ENCODE measurements at regions not wholly inside any gene's neighbourhood (a gene's known extent, or its start where the extent isn't known, plus 50 kb on each side); places are given as distances from the start of the nearest gene placed in this dataset.

- intact Hi-C loops (cut with DNase I; ENCODE audit: low total_unique reads): no loop called here
- Histone ChIP-seq H3K27me3 (replicated peaks in 1 of 7) (no peaks in the 10 kb centered on the region), H3K4me1 (no peaks in the 10 kb centered on the region), H3K4me3 (no peak overlapping the region), H3K9me3 (no peaks in the 10 kb centered on the region), H3K36me3 (no peaks in the 10 kb centered on the region), H3K27ac (no peak overlapping the region)
- 56 to 67% (median 60%) methylated on average over 2 of the region's 2 CpGs for WGBS, 5 donors
- no peak for TF ChIP-seq POLR2A (IDR thresholded peaks at IDR 0.05)
- TF ChIP-seq, protein P1, sequence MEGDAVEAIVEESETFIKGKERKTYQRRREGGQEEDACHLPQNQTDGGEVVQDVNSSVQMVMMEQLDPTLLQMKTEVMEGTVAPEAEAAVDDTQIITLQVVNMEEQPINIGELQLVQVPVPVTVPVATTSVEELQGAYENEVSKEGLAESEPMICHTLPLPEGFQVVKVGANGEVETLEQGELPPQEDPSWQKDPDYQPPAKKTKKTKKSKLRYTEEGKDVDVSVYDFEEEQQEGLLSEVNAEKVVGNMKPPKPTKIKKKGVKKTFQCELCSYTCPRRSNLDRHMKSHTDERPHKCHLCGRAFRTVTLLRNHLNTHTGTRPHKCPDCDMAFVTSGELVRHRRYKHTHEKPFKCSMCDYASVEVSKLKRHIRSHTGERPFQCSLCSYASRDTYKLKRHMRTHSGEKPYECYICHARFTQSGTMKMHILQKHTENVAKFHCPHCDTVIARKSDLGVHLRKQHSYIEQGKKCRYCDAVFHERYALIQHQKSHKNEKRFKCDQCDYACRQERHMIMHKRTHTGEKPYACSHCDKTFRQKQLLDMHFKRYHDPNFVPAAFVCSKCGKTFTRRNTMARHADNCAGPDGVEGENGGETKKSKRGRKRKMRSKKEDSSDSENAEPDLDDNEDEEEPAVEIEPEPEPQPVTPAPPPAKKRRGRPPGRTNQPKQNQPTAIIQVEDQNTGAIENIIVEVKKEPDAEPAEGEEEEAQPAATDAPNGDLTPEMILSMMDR (IDR thresholded peaks at IDR 0.05 in 8 of 11, conservative IDR thresholded peaks at IDR 0.05 in 3 of 11): no peak
- no peak for TF ChIP-seq POLR2AphosphoS5 (IDR thresholded peaks at IDR 0.05)
- DNase-seq: no peak
These were observed 248.4 kb upstream of the CMC1 start for GRCh38 chr3:27993051-27993450.

DNA sequence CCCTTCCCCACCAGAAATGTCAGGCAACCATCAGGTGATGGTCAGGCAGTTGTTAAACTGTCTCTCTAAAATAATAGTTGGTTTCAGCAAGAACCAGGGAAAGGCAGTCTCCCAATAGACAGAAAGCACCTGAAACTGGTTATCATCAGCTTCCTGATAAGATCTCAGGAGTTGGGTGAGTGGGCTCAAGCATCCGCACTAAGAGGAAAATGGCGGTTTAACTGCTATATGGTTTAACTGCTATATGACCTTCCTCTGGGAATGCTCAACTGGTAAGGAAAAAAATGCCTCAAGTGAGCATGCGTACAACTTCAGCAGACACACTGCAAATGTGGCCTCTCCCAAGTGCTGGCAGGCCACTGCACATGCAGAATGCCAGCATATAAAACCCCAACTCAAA, 240.8 kb upstream of the CMC1 start:
- Histone ChIP-seq H3K36me3 (no peaks in the 10 kb centered on the region), H3K27me3 (replicated peaks in 1 of 7) (no peaks in the 10 kb centered on the region), H3K4me3 (no peak overlapping the region), H3K27ac (no peak overlapping the region), H3K4me1 (no peaks in the 10 kb centered on the region), H3K9me3 (peaks cover 0 to 24% (median 10%) of the 10 kb centered on the region in 8 donors)
- intact Hi-C loops (cut with DNase I; ENCODE audit: low total_unique reads): no loop called here
- 91 to 96% (median 93%) methylated on average over 3 of the region's 3 CpGs for WGBS, 5 donors
- TF ChIP-seq POLR2AphosphoS5 (IDR thresholded peaks at IDR 0.05) (no peak), POLR2A (IDR thresholded peaks at IDR 0.05) (no peak)
- TF ChIP-seq, protein P1 (IDR thresholded peaks at IDR 0.05 in 8 of 11, conservative IDR thresholded peaks at IDR 0.05 in 3 of 11): no peak
- no peak for DNase-seq

- intact Hi-C loops (cut with DNase I; ENCODE audit: low total_unique reads): no loop called here
- Histone ChIP-seq H3K9me3 (peaks cover 0 to 14% (median 5%) of the 10 kb centered on the region in 8 donors), H3K36me3 (no peaks in the 10 kb centered on the region), H3K27ac (no peak overlapping the region), H3K4me3 (no peak overlapping the region), H3K4me1 (no peaks in the 10 kb centered on the region), H3K27me3 (replicated peaks in 1 of 7) (no peaks in the 10 kb centered on the region)
- TF ChIP-seq, protein P1 (IDR thresholded peaks at IDR 0.05 in 8 of 11, conservative IDR thresholded peaks at IDR 0.05 in 3 of 11): no peak
- TF ChIP-seq POLR2AphosphoS5 (IDR thresholded peaks at IDR 0.05) (no peak), POLR2A (IDR thresholded peaks at IDR 0.05) (no peak)
- DNase-seq: no peak
- 57 to 69% (median 60%) methylated on average over 6 of the region's 6 CpGs for WGBS, 5 donors
These were observed 233.2 kb upstream of the CMC1 start for GRCh38 chr3:28008235-28008634.

DNA sequence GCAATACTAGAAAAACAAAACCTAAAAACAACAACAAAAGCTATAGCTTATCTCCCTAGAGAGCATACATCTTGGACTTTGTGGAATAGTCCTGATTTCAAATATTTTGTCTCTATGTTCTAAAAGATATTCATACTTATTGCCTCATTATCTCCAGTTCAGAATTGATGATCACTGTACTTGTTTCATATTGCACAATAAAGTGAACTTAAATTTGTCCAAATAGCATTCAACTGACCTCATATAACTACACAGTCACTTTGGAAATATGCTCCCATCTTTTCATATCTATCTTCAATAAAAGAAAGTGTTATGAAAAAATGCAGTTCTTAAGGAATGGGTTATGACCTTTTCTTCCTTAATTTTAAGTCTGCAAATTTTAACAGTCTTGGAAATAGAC, 228.6 kb upstream of the CMC1 start:
- H3K4me1 ChIP-seq: no peaks in the 10 kb centered on the region
- intact Hi-C loops (cut with DNase I; ENCODE audit: low total_unique reads): no loop called here
- DNase-seq: no peak
- no peaks in the 10 kb centered on the region for H3K27me3 ChIP-seq (replicated peaks in 1 of 7)
- H3K27ac ChIP-seq: no peak overlapping the region
- no peaks in the 10 kb centered on the region for H3K36me3 ChIP-seq
- H3K9me3 ChIP-seq: no peaks in the 10 kb centered on the region
- H3K4me3 ChIP-seq: no peak overlapping the region
- TF ChIP-seq POLR2A (IDR thresholded peaks at IDR 0.05): no peak
- no peak for TF ChIP-seq POLR2AphosphoS5 (IDR thresholded peaks at IDR 0.05)
- TF ChIP-seq, protein P1 (IDR thresholded peaks at IDR 0.05 in 8 of 11, conservative IDR thresholded peaks at IDR 0.05 in 3 of 11): no peak
